SK-N-SH (cell line): ENCODE measurements at regions not wholly inside any gene's neighbourhood (a gene's known extent, or its start where the extent isn't known, plus 50 kb on each side); places are given as distances from the start of the nearest gene placed in this dataset.

Experiments used
- CTCF ChIA-PET: fragments of 300-600, 350-600 bp; formaldehyde crosslinking; extraction: SDS; loops from one replicate; lab custom pipeline; 2021; lab: Yijun Ruan, JAX
- POLR2A ChIA-PET: fragments of 350-600 bp; sonication (Branson Sonifier 250); formaldehyde crosslinking; extraction: SDS; loops from one replicate; lab custom pipeline; 2020; ENCODE audit warnings: antibody characterized with exemption, inconsistent platforms; lab: Yijun Ruan, JAX
- DNase-seq: peaks from one replicate; pipeline ENCODE4 v3.0.0; 2012
- H2AFZ ChIP-seq: fragments of 200-600 bp; sonication (generic); 2 replicates; pipeline ENCODE4 v1.8.1; 2016; ENCODE audit warnings: antibody characterized with exemption, mild to moderate bottlenecking, low read depth
- H3F3A ChIP-seq: fragments of 200-600 bp; sonication (generic); replicated peaks from 2 replicates; pipeline ENCODE3; 2016; ENCODE audit warnings: antibody characterized with exemption, mild to moderate bottlenecking; ENCODE audit not compliant: insufficient read depth
- H3K27ac ChIP-seq, 2 experiments: fragments of 200-500 bp in 1 of 2; fragments of 200-600 bp in 1 of 2; sonication (Bioruptor generic) in 1 of 2; sonication (generic), shearing (Covaris generic) in 1 of 2; 2 replicates each; pipeline versions ENCODE4 v1.5.1 to v1.6.1; 2014 to 2016; ENCODE audit warnings: low read depth in 2 of 2, inconsistent platforms in 1 of 2, low read length in 1 of 2, mild to moderate bottlenecking in 1 of 2, mixed read lengths in 1 of 2
- H3K27me3 ChIP-seq: fragments of 200-600 bp; sonication (generic), shearing (Covaris generic); 2 replicates; pipeline ENCODE4 v1.6.1; 2016; ENCODE audit warnings: mixed run types; ENCODE audit not compliant: insufficient read depth
- H3K36me3 ChIP-seq, 2 experiments: fragments of 200-500 bp in 1 of 2; fragments of 200-600 bp in 1 of 2; sonication (Bioruptor generic) in 1 of 2; sonication (generic) in 1 of 2; replicated peaks in 1 of 2; 2 replicates each; pipeline versions ENCODE3 to v1.5.1; 2014 to 2016; ENCODE audit warnings: low read length in 1 of 2, mild to moderate bottlenecking in 1 of 2; ENCODE audit not compliant: insufficient read depth in 2 of 2, control insufficient read depth in 1 of 2
- H3K4me1 ChIP-seq, 2 experiments: fragments of 200-500 bp in 1 of 2; fragments of 200-600 bp in 1 of 2; sonication (Bioruptor generic) in 1 of 2; sonication (generic), shearing (Covaris generic) in 1 of 2; 2 replicates each; pipeline versions ENCODE4 v1.5.1 to v1.6.1; 2014 to 2016; ENCODE audit warnings: low read depth in 1 of 2, low read length in 1 of 2, mixed run types in 1 of 2; ENCODE audit not compliant: insufficient read depth in 2 of 2, control insufficient read depth in 1 of 2
- H3K4me2 ChIP-seq: fragments of 200-600 bp; sonication (generic), shearing (Covaris generic); 2 replicates; pipeline ENCODE4 v1.6.1; 2017; ENCODE audit warnings: mixed run types
- H3K4me3 ChIP-seq, 2 experiments: fragments of 200-500 bp in 1 of 2; fragments of 200-600 bp in 1 of 2; sonication (Bioruptor generic) in 1 of 2; sonication (generic), shearing (Covaris generic) in 1 of 2; 2 replicates each; pipeline versions ENCODE4 v1.5.1 to v1.8.1; 2014 to 2016; ENCODE audit warnings: low read depth in 2 of 2, inconsistent platforms in 1 of 2, low read length in 1 of 2, mild to moderate bottlenecking in 1 of 2, mixed read lengths in 1 of 2, moderate library complexity in 1 of 2
- H3K79me2 ChIP-seq: fragments of 200-600 bp; sonication (generic); 2 replicates; pipeline ENCODE4 v1.8.1; 2017; ENCODE audit warnings: mild to moderate bottlenecking; ENCODE audit not compliant: insufficient read depth
- H3K9ac ChIP-seq: fragments of 200-600 bp; sonication (generic); 2 replicates; pipeline ENCODE4 v1.6.1; 2017; ENCODE audit warnings: mixed run types
- H3K9me2 ChIP-seq: fragments of 200-600 bp; sonication (generic); 2 replicates; pipeline ENCODE4 v1.6.1; 2017; ENCODE audit warnings: mixed run types
- H3K9me3 ChIP-seq: fragments of 200-600 bp; sonication (generic); 2 replicates; pipeline ENCODE4 v1.6.1; 2017; ENCODE audit warnings: mixed run types, mild to moderate bottlenecking, moderate library complexity
- H4K20me1 ChIP-seq: fragments of 200-600 bp; sonication (generic); 2 replicates; pipeline ENCODE4 v1.6.1; 2017; ENCODE audit warnings: mild to moderate bottlenecking, mixed run types; ENCODE audit not compliant: insufficient read depth
- CHD2 ChIP-seq: fragments of 150-350 bp; IDR thresholded peaks from 2 replicates; pipeline ENCODE4 v1.6.1; 2018; ENCODE audit warnings: low read length; ENCODE audit not compliant: partially characterized antibody
- ELF1 ChIP-seq: IDR thresholded peaks from 2 replicates; pipeline ENCODE4 v1.4.0; 2012
- EZH2phosphoT487 ChIP-seq: fragments of 200-600 bp; sonication (generic); IDR thresholded peaks from 2 replicates; pipeline ENCODE4 v1.6.1; 2017; ENCODE audit warnings: low read depth, mixed run types, mild to moderate bottlenecking, antibody characterized with exemption, moderate library complexity, borderline replicate concordance
- FOSL2 ChIP-seq: IDR thresholded peaks from 2 replicates; pipeline ENCODE4 v1.4.0; 2012; ENCODE audit warnings: low read depth, mild to moderate bottlenecking, moderate library complexity, borderline replicate concordance
- FOXJ3 ChIP-seq: sonication (generic); formaldehyde crosslinking; IDR thresholded peaks from 2 replicates; pipeline ENCODE4 v1.5.1; 2020; ENCODE audit warnings: mild to moderate bottlenecking, missing genetic modification reagents
- GABPA ChIP-seq: IDR thresholded peaks from 2 replicates; pipeline ENCODE4 v1.4.0; 2012; ENCODE audit warnings: low read depth, mild to moderate bottlenecking
- GATA2 ChIP-seq: sonication (generic); formaldehyde crosslinking; IDR thresholded peaks from 2 replicates; pipeline ENCODE4 v1.5.0; 2020; ENCODE audit warnings: mild to moderate bottlenecking, missing genetic modification reagents
- IRF3 ChIP-seq: fragments of 150-350 bp; IDR thresholded peaks from 2 replicates; pipeline ENCODE4 v1.6.1; 2016; ENCODE audit warnings: mild to moderate bottlenecking, low read depth, low read length
- MAX ChIP-seq: IDR thresholded peaks from 2 replicates; pipeline ENCODE4 v1.4.0; 2012; ENCODE audit warnings: low read depth
- NFIC ChIP-seq: IDR thresholded peaks from 2 replicates; pipeline ENCODE4 v1.4.0; 2012; ENCODE audit warnings: borderline replicate concordance
- NRF1 ChIP-seq: IDR thresholded peaks from 2 replicates; pipeline ENCODE4 v1.6.1; 2012; ENCODE audit warnings: low read depth, mild to moderate bottlenecking, low read length
- PBX3 ChIP-seq: IDR thresholded peaks from 2 replicates; pipeline ENCODE4; 2012
- RCOR1 ChIP-seq: fragments of 150-350 bp; IDR thresholded peaks from 2 replicates; pipeline ENCODE4 v1.6.1; 2017; ENCODE audit warnings: antibody characterized with exemption, low read length
- RFX5 ChIP-seq: IDR thresholded peaks from 2 replicates; pipeline ENCODE4 v1.6.1; 2012; ENCODE audit warnings: mild to moderate bottlenecking, improper control_type of control experiment, low read length
- RXRA ChIP-seq: IDR thresholded peaks from 2 replicates; pipeline ENCODE4 v1.4.0; 2012; ENCODE audit warnings: low read depth, mild to moderate bottlenecking, borderline replicate concordance
- SMC3 ChIP-seq: IDR thresholded peaks from 2 replicates; pipeline ENCODE4 v1.6.1; 2012; ENCODE audit warnings: low read depth, low read length, improper control_type of control experiment
- TEAD4 ChIP-seq: IDR thresholded peaks from 2 replicates; pipeline ENCODE4 v1.4.0; 2012; ENCODE audit warnings: mild to moderate bottlenecking, borderline replicate concordance; ENCODE audit not compliant: insufficient read depth
- YY1 ChIP-seq: IDR thresholded peaks from 2 replicates; pipeline ENCODE4 v1.4.0; 2012; ENCODE audit warnings: low read depth, mild to moderate bottlenecking
- whole genome bisulfite sequencing: methylation state at CpG from one replicate; pipeline ENCODE4 v1.1.6; 2017; ENCODE audit warnings: low lambda C conversion rate; 5-methylcytosine and 5-hydroxymethylcytosine counted together
- TF ChIP-seq, protein P1 (sequence below): fragments of 200-600 bp; sonication (generic); IDR thresholded peaks from 2 replicates; pipeline ENCODE4 v1.6.1; 2017; ENCODE audit warnings: antibody characterized with exemption, mild to moderate bottlenecking, moderate library complexity
- TF ChIP-seq, protein P2 (sequence below): fragments of 150-350 bp; IDR thresholded peaks from 2 replicates; pipeline ENCODE4 v1.6.1; 2017; ENCODE audit warnings: antibody characterized with exemption, low read length, low read depth, borderline replicate concordance

- Histone ChIP-seq H3K9me3 (no peaks in the 10 kb centered on the region), H3F3A (no peaks in the 10 kb centered on the region), H3K36me3 (no peaks in the 10 kb centered on the region), H3K9me2 (no peaks in the 10 kb centered on the region), H3K27ac (no peak overlapping the region), H3K79me2 (no peaks in the 10 kb centered on the region), H2AFZ (no peak overlapping the region), H3K4me3 (no peak overlapping the region), H3K9ac (no peak overlapping the region), H3K27me3 (no peaks in the 10 kb centered on the region), H4K20me1 (no peaks in the 10 kb centered on the region), H3K4me2 (no peak overlapping the region), H3K4me1 (no peaks in the 10 kb centered on the region; a peak in 1 of 4 replicates)
- DNase-seq, result no peak
- TF ChIP-seq FOXJ3 (CRISPR knock-in tag) (no peak), RCOR1 (no peak), MAX (no peak), PBX3 (no peak), GATA2 (CRISPR knock-in tag) (no peak), FOSL2 (no peak), IRF3 (no peak), ELF1 (no peak)
- TF ChIP-seq, protein P1, sequence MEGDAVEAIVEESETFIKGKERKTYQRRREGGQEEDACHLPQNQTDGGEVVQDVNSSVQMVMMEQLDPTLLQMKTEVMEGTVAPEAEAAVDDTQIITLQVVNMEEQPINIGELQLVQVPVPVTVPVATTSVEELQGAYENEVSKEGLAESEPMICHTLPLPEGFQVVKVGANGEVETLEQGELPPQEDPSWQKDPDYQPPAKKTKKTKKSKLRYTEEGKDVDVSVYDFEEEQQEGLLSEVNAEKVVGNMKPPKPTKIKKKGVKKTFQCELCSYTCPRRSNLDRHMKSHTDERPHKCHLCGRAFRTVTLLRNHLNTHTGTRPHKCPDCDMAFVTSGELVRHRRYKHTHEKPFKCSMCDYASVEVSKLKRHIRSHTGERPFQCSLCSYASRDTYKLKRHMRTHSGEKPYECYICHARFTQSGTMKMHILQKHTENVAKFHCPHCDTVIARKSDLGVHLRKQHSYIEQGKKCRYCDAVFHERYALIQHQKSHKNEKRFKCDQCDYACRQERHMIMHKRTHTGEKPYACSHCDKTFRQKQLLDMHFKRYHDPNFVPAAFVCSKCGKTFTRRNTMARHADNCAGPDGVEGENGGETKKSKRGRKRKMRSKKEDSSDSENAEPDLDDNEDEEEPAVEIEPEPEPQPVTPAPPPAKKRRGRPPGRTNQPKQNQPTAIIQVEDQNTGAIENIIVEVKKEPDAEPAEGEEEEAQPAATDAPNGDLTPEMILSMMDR, result no peak
- 45% methylated on average over 2 of the region's 2 CpGs for WGBS
- ChIA-PET POLR2A (no interaction called here), CTCF (no interaction called here)
These were observed 215.4 kb upstream of the ITGA4 start for GRCh38 chr2:181241797-181242196.

GRCh38 chr2:181242262-181242661 lies 214.9 kb upstream of the ITGA4 start:
- Histone ChIP-seq H3K79me2 (no peaks in the 10 kb centered on the region), H3K27me3 (no peaks in the 10 kb centered on the region)
- TF ChIP-seq FOSL2 (no peak), NRF1 (no peak), YY1 (no peak), ELF1 (no peak), CHD2 (no peak), RXRA (no peak), GABPA (no peak), FOXJ3 (CRISPR knock-in tag) (no peak), IRF3 (no peak), SMC3 (no peak), NFIC (no peak), EZH2phosphoT487 (no peak), TEAD4 (no peak), RFX5 (no peak)
- TF ChIP-seq, protein P2, sequence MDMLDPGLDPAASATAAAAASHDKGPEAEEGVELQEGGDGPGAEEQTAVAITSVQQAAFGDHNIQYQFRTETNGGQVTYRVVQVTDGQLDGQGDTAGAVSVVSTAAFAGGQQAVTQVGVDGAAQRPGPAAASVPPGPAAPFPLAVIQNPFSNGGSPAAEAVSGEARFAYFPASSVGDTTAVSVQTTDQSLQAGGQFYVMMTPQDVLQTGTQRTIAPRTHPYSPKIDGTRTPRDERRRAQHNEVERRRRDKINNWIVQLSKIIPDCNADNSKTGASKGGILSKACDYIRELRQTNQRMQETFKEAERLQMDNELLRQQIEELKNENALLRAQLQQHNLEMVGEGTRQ, result no peak
- TF ChIP-seq, protein P1, result no peak

More at GRCh38 chr2:181242262-181242661, 214.9 kb upstream of the ITGA4 start:
- Histone ChIP-seq H3K9me2 (no peaks in the 10 kb centered on the region), H2AFZ (no peak overlapping the region), H3K4me1 (no peaks in the 10 kb centered on the region; a peak in 1 of 4 replicates), H3K27ac (no peak overlapping the region), H3K9me3 (no peaks in the 10 kb centered on the region), H3K36me3 (no peaks in the 10 kb centered on the region), H3K9ac (no peak overlapping the region), H3F3A (no peaks in the 10 kb centered on the region), H3K4me3 (no peak overlapping the region), H4K20me1 (no peaks in the 10 kb centered on the region), H3K4me2 (no peak overlapping the region)
- DNase-seq, result no peak
- WGBS, result 84% methylated on average over 2 of the region's 2 CpGs
- ChIA-PET POLR2A (no interaction called here), CTCF (no interaction called here)
